ENCODE measurements at regions not wholly inside any gene's neighbourhood (a gene's known extent, or its start where the extent isn't known, plus 50 kb on each side); places are given as distances from the start of the nearest gene placed in this dataset.

GRCh38 chr4:55744369-55744768 lies 75.2 kb upstream of the EXOC1L start:
- Histone ChIP-seq H3K9me3 (no peaks in the 10 kb centered on the region), H3K4me1 (no peaks in the 10 kb centered on the region), H3K27me3 (no peaks in the 10 kb centered on the region), H3K36me3 (no peaks in the 10 kb centered on the region), H3K27ac (no peak overlapping the region), H3K4me3 (no peak overlapping the region)
- TF ChIP-seq POLR2A (IDR thresholded peaks at IDR 0.05) = no peak
- TF ChIP-seq CTCF (IDR thresholded peaks at IDR 0.05) = no peak
- no peak for DNase-seq

GRCh38 chr4:55745014-55745413 lies 74.6 kb upstream of the EXOC1L start:
- Histone ChIP-seq H3K27me3 (no peaks in the 10 kb centered on the region), H3K9me3 (no peaks in the 10 kb centered on the region), H3K27ac (no peak overlapping the region), H3K4me3 (no peak overlapping the region), H3K36me3 (no peaks in the 10 kb centered on the region), H3K4me1 (no peaks in the 10 kb centered on the region)
- no peak for DNase-seq
- TF ChIP-seq POLR2A (IDR thresholded peaks at IDR 0.05) (no peak), CTCF (IDR thresholded peaks at IDR 0.05) (no peak)

GRCh38 chr4:55747793-55748192 lies 71.8 kb upstream of the EXOC1L start:
- Histone ChIP-seq H3K27me3 (no peaks in the 10 kb centered on the region), H3K27ac (no peak overlapping the region), H3K36me3 (no peaks in the 10 kb centered on the region)

GRCh38 chr4:55749666-55750065 lies 69.9 kb upstream of the EXOC1L start:
- Histone ChIP-seq H3K27ac (no peak overlapping the region), H3K4me3 (no peak overlapping the region), H3K36me3 (no peaks in the 10 kb centered on the region), H3K9me3 (no peaks in the 10 kb centered on the region), H3K27me3 (no peaks in the 10 kb centered on the region), H3K4me1 (no peaks in the 10 kb centered on the region)
- no peak for DNase-seq
- TF ChIP-seq POLR2A (IDR thresholded peaks at IDR 0.05) = no peak
- no peak for TF ChIP-seq CTCF (IDR thresholded peaks at IDR 0.05)

More at GRCh38 chr4:55747793-55748192, 71.8 kb upstream of the EXOC1L start:
- Histone ChIP-seq H3K9me3 (no peaks in the 10 kb centered on the region), H3K4me3 (no peak overlapping the region), H3K4me1 (no peaks in the 10 kb centered on the region)
- DNase-seq = no peak
- no peak for TF ChIP-seq CTCF (IDR thresholded peaks at IDR 0.05)
- no peak for TF ChIP-seq POLR2A (IDR thresholded peaks at IDR 0.05)

GRCh38 chr4:55752810-55753209 lies 66.8 kb upstream of the EXOC1L start:
- no peak for TF ChIP-seq CTCF (IDR thresholded peaks at IDR 0.05)
- no peak for TF ChIP-seq POLR2A (IDR thresholded peaks at IDR 0.05)
- Histone ChIP-seq H3K9me3 (no peaks in the 10 kb centered on the region), H3K36me3 (no peaks in the 10 kb centered on the region), H3K4me1 (no peaks in the 10 kb centered on the region), H3K4me3 (no peak overlapping the region), H3K27ac (no peak overlapping the region), H3K27me3 (no peaks in the 10 kb centered on the region)
- no peak for DNase-seq

GRCh38 chr4:55753856-55754255 lies 65.7 kb upstream of the EXOC1L start:
- Histone ChIP-seq H3K9me3 (no peaks in the 10 kb centered on the region), H3K36me3 (no peaks in the 10 kb centered on the region), H3K27me3 (no peaks in the 10 kb centered on the region), H3K27ac (no peak overlapping the region), H3K4me1 (no peaks in the 10 kb centered on the region), H3K4me3 (no peak overlapping the region)
- DNase-seq = no peak
- TF ChIP-seq CTCF (IDR thresholded peaks at IDR 0.05) (no peak), POLR2A (IDR thresholded peaks at IDR 0.05) (no peak)

Data from Peyer's patch (tissue), 4 donors.